Renal pelvis (tissue), 1 donor: ENCODE measurements at regions not wholly inside any gene's neighbourhood (a gene's known extent, or its start where the extent isn't known, plus 50 kb on each side); places are given as distances from the start of the nearest gene placed in this dataset.

ENCODE experiments used
- DNase-seq: peaks from one replicate; pipeline ENCODE4 v3.0.0-alpha.2; 2013

DNA sequence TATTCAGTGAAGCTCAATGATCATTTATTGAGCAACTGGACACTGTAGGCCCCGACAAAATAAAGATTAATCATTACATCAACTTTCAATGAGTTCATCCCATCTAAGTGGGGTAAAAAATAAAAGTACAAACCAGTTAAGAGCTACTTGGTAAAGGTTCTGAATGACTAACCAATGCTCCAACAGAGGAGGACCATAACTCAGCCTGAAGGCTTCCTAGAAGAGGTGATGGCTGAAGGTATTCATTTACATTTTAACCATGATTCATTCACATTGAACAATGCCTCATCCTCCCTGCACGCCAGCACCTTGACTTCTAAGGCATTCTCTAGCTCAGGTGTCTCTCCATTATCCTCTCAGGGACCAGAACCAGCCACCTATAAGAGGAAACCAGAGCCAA, 201.4 kb downstream of the ZNF462 start:
- DNase-seq = no peak

DNA sequence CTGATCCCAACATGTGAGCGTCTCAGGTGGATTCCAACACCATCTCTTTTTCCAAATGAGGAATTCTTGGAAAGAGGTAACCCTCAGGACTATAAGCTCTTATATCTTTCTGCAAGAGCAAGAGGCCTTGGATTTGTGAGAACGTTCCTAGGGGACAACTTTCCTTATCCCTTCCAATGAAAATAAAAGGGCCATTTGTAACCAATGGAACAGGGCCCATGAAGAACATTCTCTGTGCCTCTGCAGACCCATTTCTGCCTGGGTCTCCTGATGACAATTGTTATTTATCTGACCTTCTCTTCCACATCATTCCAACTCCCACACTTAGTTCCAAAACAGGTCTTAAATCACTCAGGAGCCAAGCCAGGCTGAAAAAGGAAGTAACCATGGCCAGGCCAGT, 202.6 kb downstream of the ZNF462 start:
- no peak for DNase-seq

DNA sequence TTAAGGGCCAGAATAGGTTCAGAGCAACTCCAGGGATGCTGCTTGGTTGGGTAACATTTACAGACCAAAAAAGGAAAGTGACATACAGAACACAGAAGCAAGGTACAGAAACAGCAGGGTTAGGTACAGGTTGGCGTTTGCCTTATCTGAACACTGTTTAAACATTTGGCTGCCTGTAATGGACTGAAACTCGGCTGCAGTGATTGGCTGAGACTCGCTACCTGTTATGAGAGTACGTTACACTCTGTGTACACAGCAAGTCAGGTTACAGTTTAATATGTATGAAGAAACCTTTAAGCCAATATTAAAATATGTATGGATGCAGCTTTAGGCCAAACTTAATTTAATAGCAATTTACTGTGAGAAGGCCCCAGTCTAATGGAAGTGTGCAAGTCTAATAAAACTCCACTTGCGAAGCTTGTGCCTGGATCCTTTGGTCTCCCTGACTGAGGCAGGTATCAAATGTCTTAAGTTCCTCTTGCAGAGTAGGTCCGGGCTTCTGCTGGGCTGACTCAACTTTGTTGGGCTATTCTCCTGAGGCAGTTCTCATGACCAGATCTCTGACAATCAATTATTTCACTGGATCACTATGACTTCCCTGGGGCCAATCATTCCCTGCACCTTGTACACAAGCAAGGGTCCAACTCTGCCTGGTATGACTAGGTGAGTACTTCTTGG, 204.9 kb downstream of the ZNF462 start:
- no peak for DNase-seq

DNA sequence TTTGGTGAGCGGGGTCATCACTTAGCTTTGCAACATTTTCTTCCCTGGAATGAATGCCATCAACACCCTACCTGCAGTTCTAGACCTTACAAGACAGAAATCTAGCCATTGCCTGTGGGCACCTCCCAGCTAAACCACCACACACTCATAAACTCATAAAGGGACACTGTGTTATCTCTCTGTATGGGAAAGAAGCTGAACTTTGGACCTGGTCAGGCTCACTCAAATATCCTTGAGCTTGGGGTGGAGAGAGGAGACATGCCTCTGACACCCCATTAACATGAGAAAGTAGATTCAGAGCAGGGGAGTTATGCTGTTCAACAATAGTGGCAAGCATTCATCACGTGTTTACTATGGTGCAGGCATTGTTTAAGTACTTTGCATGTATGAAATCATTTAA, 205.6 kb downstream of the ZNF462 start:
- DNase-seq = no peak

DNA sequence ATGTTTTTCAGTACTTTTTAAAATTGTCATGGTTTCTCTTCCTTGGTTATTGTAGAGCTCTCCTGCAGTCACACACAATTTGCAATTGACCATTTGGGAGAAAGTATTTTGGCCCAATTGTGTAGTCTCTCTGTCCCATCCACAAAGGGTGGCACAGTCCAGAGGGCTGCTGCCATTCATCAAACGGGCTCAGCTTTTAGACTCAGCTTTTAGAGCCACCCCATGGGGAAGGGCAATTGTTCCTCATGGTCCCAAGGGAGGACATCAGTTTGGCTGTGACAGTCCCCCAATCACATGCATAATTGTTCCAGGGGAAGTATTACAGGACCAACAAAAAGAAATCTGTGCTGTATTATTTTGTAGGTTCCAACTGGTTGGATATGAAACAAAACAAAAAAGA, 207.6 kb downstream of the ZNF462 start:
- DNase-seq = no peak

DNA sequence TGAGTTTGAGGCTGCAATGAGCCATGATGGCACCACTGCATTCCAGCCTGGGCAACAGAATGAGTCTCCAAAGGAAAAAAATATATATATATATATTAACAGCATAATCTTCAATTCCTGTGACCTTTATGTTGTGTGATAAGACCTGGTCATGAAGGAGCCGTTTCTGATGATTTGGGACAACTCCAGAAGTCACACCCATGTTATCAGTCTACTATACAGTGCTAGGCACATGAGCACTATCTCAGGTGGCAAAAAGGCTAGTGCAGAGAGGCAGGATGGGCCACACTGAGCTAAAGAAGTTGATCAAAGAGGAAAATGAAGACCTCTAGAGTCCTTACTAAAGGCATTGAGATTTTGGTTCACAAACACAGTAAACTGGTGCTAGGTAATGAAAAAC, 205.0 kb upstream of the RAD23B start:
- DNase-seq = no peak

DNA sequence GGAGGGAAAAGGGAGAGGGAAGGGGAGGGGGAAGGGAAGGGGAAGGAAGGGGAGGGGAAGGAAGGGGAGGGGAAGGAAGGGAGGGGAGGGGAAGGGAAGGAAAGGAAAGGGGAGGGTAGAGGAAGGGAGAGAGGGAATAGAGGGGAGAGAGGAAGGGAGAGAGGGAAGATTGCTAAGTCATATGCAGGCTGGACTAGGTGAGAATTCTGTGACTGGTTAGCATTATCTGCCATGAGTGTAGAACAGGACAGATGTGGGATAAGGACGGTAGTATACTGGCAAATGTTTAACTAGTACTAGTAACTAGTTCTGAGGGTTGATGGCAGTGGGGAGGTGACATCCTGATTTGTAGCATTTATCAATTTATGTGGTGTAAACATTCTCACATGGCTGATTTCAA, 203.5 kb upstream of the RAD23B start:
- no peak for DNase-seq

DNA sequence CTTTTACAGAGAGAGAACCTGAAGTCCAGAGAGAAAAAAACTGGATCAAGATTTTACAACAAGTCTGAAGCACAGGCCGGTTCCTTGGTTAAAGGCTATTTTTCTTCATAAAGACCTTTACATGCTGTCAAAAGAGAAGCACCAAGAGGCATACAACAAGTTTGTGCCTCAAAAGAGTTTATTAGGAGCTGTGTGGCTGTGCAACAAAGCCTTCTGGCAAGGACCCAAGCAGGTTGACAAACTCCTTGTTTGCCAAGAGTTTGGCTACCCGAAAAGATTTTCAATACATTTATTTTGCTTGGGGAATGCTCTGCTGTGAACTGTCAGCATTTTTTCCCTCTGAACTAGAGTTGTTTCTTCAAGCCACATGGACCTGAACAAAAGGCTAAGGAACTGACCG, 202.9 kb upstream of the RAD23B start:
- no peak for DNase-seq

DNA sequence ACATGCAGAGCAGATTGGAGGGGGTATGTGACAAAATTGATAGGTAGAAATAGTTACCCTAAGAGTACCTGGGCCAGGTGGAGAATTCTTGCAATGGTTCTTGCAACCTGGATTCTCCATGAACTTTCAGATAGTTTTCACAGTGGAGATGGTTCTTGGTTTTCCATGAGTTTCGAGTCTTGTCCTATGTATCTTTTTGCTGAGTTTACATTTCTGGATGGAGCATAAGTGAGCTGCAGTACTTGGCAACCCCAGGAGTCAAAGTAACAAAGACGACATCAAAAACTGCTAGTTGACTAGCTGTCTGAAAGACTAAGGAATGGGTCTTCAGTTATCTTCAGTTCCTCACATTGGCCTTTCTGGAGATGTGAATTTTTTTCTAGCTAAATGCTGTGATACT, 196.6 kb upstream of the RAD23B start:
- DNase-seq = no peak

DNA sequence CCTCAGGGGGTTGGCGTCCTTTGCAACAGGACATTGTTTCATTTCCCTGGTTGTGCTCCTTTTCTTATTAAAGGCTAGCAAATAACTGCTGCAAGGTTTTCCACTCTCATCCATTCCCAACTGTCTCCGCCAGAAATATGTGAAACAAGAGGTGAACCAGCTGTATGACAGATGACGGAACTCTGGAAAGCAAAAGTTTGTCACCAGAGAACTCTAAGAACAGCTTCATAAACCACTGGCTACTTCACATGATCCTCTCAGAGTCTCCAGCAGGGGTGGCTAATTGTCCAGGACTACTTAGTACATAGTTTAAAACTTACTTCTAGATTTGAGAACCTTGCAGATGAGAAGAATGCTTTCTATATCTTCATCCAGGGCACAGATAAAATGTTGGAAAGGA, 195.9 kb upstream of the RAD23B start:
- DNase-seq = no peak

DNA sequence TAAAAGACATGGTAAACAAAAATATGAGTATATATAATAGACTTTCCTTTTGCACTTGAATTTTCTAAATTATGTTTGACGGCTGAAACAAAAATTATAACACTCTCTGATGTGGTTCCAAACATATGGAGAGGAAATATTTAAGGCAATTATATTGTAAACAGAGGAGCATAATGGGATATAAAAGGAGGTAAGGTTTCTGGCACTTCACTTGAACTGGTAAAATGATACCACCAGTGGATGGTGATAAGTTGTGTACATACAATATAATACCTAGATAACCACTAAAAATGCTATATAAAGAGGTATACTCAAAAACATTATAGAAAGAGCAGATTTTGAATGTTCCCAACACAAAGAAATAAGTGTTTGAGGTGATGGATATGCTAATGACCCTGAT, 192.9 kb upstream of the RAD23B start:
- DNase-seq = no peak

DNA sequence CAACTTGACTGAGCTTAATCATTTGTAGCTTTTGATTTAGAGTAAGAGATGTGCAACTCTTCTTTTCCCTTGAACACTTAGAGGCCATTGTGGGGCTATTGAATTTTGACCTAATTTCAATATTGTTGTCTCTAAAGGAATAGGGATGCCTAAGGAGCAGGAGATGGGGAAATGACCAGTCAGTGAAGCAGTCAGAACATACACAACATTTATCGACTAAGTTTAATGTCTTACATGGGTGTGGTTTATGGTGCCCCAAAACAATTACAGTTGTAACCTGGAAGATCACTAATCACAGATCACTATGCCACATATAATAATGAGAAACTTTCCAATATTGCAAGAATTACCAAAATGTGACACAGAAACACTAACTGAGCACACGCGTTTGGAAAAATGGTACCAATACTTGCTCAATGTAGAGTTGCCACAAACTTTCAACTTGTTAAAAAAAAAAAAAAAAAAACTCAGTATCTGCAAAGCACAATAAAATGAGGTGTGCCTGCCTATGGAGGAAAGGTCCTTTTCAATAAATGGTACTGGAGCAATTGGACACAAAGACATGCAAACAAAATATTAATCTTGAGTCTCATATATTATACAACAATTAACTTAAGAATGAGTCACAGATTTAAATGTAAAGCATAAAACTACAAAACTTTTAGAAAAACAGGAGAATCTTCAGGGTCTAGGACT, 189.6 kb upstream of the RAD23B start:
- no peak for DNase-seq

DNA sequence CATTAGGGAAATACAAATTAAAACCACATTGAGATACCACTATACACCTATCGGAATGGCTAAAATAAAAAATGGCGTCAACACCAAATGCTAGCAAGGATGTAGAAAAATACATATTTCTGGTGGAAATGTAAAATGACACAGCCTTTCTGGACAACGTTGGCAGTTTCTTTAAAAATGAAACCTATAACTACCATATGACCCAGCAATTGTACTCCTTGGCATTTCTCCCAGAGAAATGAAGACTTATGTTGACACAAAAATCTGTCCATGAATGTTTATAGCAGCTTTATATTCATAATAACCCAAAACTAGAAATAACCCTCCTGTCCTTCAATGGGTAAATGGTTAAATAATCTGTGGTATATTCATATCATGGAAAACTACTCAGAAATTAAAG, 188.7 kb upstream of the RAD23B start:
- no peak for DNase-seq

DNA sequence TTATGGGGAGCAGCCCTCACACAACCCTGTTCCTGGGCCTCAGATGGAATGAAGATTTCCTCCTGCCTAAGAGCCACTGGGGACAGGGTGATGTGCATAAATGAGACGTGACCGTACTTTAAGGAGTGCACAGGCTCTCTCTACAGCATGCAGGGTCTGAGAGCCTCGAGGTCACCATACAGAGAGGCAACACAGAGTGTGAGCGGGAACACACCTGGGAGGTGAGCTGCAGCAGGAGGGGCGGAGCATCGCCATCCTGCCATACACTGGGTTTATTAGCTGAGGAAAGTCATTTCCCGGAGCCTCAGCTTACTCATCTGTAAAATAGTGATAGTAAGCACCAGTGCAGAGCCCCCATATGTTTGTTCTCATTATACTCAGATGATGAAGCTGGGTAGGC, 182.5 kb upstream of the RAD23B start:
- no peak for DNase-seq

DNA sequence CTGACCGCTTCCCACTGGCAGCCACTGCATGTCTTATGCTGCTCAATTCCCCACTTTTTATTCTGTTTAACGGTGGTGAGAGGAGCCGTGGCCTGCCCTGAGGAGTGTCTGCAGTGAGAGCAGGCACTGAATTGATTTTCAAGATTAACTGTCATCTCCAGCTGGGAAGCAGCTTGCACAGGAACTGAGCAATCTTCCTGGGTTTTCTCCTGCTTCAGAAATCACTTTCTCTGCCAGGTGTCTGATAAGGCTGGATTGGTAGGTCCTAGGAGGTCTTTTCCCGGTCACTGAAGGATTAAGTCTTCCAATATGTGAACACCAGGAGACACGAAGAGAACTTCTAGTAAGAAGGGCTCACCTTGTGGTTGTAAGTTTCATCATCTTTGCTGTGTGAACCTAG, 181.1 kb upstream of the RAD23B start:
- no peak for DNase-seq

DNA sequence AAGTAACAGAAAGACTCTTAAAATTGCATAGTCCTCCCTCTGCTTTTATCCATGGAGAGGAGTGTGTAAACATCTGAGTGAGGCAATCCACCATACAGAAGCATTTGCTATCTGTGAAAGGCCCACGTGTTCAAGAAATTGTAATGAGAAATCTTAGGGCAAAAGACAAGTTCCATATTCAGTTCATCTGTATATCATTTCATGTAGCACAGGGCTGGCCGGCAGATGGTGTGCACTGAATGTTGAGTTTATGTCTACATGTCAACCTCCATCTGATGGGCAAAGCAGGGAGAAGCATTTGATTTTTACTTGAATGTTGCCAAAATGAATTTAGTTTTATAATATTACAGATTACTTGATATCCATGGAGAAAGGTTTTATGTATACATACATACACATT, 179.5 kb upstream of the RAD23B start:
- no peak for DNase-seq

DNA sequence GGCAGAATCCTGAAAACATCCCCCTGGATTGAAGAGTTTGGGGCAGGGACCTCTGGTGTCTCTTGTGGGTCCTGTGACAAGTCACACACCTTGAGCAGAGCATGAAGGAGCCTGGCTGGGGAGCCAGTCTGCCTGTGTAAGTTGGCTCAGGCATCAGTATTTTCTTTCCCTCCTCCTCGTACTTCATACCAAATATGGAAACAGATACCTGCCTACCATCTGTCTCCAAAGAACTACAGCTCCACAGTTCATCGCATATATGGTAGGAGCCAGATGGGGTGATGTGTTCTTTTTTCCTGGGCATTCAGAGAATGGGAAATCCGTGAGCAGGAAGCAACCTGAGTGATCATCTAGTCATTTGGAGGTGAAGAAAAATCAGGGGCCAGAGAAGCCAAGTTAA, 177.3 kb upstream of the RAD23B start:
- DNase-seq = no peak

DNA sequence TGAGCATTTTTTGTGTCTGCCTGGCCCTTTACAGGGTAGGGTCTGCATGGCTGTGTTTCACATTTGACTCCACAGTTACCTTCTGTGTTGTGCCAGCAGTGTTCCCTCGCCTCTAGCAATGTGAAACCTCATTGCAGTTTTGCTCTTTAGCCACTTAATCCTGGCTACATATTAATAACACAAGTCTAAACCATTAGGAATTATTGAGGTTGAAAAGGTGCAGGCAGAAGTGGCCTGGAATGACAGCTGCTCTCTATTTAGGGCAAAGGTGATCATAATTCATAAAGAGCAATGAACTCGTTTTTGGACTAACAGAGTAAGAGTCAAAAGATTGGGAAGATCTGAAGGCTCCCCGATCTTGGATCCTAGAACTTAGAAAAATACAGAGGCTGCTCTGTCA, 176.7 kb upstream of the RAD23B start:
- DNase-seq = no peak

DNA sequence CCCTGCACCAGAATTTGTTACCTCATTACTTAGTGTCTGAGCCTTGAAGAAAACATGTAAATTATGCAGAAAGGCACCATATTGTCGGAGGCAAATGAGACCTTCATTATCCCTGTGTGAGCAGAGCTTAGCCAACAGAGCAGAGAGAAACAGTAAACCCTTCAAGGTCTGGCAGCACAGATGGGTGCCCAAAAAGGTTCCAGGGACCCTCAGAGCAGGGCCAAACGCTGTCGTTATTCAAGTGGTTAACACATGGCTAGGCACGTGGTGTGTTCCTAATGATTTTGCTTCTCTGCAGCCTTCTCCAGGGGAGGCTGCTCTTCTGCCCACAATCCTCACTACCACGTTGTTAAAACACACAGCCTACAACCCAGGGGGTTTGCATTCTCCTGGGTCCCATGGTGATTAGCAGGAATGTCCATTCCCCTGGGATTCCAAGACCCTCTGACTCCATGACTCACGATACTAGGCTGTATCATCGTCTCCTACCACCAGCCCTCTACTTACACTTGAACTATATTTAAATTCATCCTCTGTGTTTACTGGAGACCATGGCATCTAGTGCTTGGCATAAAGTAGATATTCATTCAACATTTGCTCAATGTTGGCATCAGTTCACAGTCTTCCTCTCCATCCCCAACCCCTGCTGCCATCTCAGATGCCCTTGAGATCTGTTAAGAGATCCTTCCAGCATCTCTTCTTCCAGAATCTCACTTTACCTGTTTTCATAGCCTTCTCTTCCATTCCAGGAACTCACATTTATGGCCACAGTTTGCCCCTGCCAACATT, 174.5 kb upstream of the RAD23B start:
- DNase-seq = no peak

DNA sequence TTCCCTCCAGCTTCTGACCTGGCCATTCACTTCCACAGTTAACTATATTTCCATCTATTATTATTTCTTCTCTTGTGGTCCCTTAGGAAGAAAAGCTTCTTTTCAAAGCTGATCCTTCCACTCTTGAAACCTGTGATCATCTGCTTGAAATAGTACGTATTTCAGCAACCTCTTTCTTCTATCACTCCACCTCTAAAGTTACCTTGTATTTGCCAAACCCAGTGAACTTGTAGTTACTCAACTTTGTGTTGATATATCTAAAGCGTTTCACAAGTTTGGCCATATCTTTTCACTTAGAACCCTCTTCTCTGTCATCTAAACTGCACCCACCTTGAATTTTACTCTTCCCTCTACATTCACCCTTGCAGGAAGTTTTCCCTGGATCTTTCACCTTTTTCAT, 173.8 kb upstream of the RAD23B start:
- no peak for DNase-seq

DNA sequence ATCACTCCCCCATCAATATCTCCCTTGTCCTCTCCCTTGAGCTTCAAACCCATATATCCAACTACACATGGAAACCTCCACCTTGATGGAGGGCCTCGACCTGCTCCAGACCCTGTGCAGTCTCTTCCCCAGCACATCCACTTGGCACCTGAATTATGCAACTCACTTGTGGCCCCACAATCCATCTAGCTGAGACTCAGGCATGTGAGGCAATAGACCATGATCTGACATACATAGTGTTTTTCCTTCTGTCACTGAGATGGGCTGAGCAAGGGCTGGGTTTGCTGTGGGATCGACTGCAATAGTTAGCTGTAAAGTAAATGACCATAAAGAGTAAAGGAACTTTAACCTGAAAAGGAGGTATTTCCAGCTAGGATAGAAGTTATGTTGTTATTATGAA, 172.9 kb upstream of the RAD23B start:
- DNase-seq = no peak

DNA sequence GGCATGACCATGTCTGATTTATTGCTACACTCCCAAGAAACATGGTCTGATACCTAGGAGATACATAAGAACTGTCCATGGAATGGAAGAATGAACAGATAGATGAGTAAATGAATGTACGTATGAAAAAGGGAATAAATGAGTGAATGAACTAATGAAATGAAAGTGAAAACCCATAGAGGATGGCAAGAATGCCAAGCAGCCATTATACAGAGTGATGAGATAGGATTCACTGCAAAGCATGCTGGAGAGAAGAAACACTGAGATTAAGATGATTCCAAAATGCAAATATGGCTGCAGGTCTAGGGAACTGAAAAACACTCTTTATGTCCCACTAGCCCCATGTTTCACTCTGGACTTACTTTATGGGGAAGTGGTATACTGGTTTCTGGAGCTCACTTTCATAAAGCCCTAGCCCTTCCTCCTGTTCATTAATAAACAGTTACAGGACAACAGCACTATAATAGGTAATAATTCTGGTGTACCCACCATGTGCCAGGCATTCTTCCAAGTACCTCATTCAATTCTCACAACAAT, 170.3 kb upstream of the RAD23B start:
- no peak for DNase-seq
